HEK293 (cell line): ENCODE measurements at regions not wholly inside any gene's neighbourhood (a gene's known extent, or its start where the extent isn't known, plus 50 kb on each side); places are given as distances from the start of the nearest gene placed in this dataset.

ENCODE experiments used
- CTCF ChIA-PET: fragments of 350-600 bp; formaldehyde crosslinking; extraction: SDS; loops from one replicate; lab custom pipeline; 2021; ENCODE audit warnings: antibody characterized with exemption; lab: Yijun Ruan, JAX
- POLR2A ChIA-PET: fragments of 300-600 bp; formaldehyde crosslinking; extraction: SDS; loops from one replicate; lab custom pipeline; 2020; ENCODE audit warnings: antibody characterized with exemption, inconsistent platforms; lab: Yijun Ruan, JAX
- H3K27ac ChIP-seq: fragments of 200-500 bp; sonication (Bioruptor generic); 2 replicates; pipeline ENCODE4 v1.5.1; 2014; ENCODE audit warnings: low read depth, low read length, control low read depth, inconsistent platforms; ENCODE audit errors: extremely low read depth
- H3K36me3 ChIP-seq, 2 experiments: fragments of 200-500 bp in 1 of 2; sonication (Bioruptor generic) in 1 of 2; 1 replicate in 1 of 2; 2 replicates in 1 of 2; pipeline ENCODE4 v1.5.1; 2014 to 2017; ENCODE audit warnings: inconsistent platforms in 2 of 2, low read length in 2 of 2; ENCODE audit not compliant: control insufficient read depth in 2 of 2, insufficient read depth in 1 of 2
- H3K4me1 ChIP-seq: fragments of 200-500 bp; sonication (Bioruptor generic); 2 replicates; pipeline ENCODE4 v1.5.1; 2014; ENCODE audit warnings: mild to moderate bottlenecking, low read length, inconsistent platforms; ENCODE audit not compliant: control insufficient read depth, insufficient read depth
- H3K4me3 ChIP-seq: 2 replicates; pipeline ENCODE4 v1.5.1; 2011; ENCODE audit warnings: low read depth, mild to moderate bottlenecking, control low read depth, low read length, moderate library complexity
- H3K9me3 ChIP-seq: fragments of 200-500 bp; sonication (Bioruptor generic); 2 replicates; pipeline ENCODE4 v1.5.1; 2014; ENCODE audit warnings: low read depth, low read length, inconsistent platforms; ENCODE audit not compliant: control insufficient read depth, insufficient read depth
- GLI2 ChIP-seq: fragments of 450-650 bp; formaldehyde crosslinking; IDR thresholded peaks from 2 replicates; pipeline ENCODE4; 2017; ENCODE audit warnings: missing biosample characterization, missing genetic modification characterization, low read depth, borderline replicate concordance
- PRDM10 ChIP-seq: fragments of 450-650 bp; formaldehyde crosslinking; IDR thresholded peaks from 2 replicates; pipeline ENCODE4 v1.5.1; 2016; ENCODE audit warnings: missing biosample characterization, missing genetic modification characterization
- RBAK ChIP-seq: fragments of 450-650 bp; formaldehyde crosslinking; IDR thresholded peaks from 2 replicates; pipeline ENCODE4 v1.5.1; 2016; ENCODE audit warnings: missing biosample characterization, missing genetic modification characterization
- REPIN1 ChIP-seq: fragments of 450-650 bp; formaldehyde crosslinking; IDR thresholded peaks from 2 replicates; pipeline ENCODE4 v1.5.1; 2017; ENCODE audit warnings: missing biosample characterization, missing genetic modification characterization, low read depth
- SP2 ChIP-seq: fragments of 450-650 bp; formaldehyde crosslinking; IDR thresholded peaks from 2 replicates; pipeline ENCODE4 v1.5.1; 2016; ENCODE audit warnings: missing biosample characterization, missing genetic modification characterization
- ZBTB1 ChIP-seq: fragments of 450-650 bp; formaldehyde crosslinking; IDR thresholded peaks from 2 replicates; pipeline ENCODE4 v1.5.1; 2016; ENCODE audit warnings: missing biosample characterization, missing genetic modification characterization
- ZBTB17 ChIP-seq: fragments of 450-650 bp; formaldehyde crosslinking; IDR thresholded peaks from 2 replicates; pipeline ENCODE4 v1.5.1; 2016; ENCODE audit warnings: missing biosample characterization, missing genetic modification characterization
- ZFP3 ChIP-seq: fragments of 450-650 bp; formaldehyde crosslinking; IDR thresholded peaks from 2 replicates; pipeline ENCODE4 v1.5.1; 2016; ENCODE audit warnings: low read depth, missing biosample characterization, missing genetic modification characterization
- ZFP37 ChIP-seq: fragments of 450-650 bp; formaldehyde crosslinking; IDR thresholded peaks from 2 replicates; pipeline ENCODE4 v1.5.1; 2016; ENCODE audit warnings: missing biosample characterization, missing genetic modification characterization
- ZIC2 ChIP-seq: fragments of 450-650 bp; formaldehyde crosslinking; IDR thresholded peaks from 2 replicates; pipeline ENCODE4 v1.5.1; 2016; ENCODE audit warnings: missing biosample characterization, missing genetic modification characterization
- ZNF121 ChIP-seq: fragments of 450-650 bp; formaldehyde crosslinking; IDR thresholded peaks from 2 replicates; pipeline ENCODE4 v1.5.1; 2016; ENCODE audit warnings: missing biosample characterization, missing genetic modification characterization
- ZNF138 ChIP-seq: fragments of 450-650 bp; formaldehyde crosslinking; IDR thresholded peaks from 2 replicates; pipeline ENCODE4 v1.5.1; 2016; ENCODE audit warnings: missing biosample characterization, missing genetic modification characterization, borderline replicate concordance
- ZNF140 ChIP-seq: fragments of 450-650 bp; formaldehyde crosslinking; IDR thresholded peaks from 2 replicates; pipeline ENCODE4 v1.5.1; 2016; ENCODE audit warnings: missing biosample characterization, missing genetic modification characterization
- ZNF175 ChIP-seq: fragments of 450-650 bp; formaldehyde crosslinking; IDR thresholded peaks from 2 replicates; pipeline ENCODE4 v1.5.1; 2016; ENCODE audit warnings: missing biosample characterization, missing genetic modification characterization
- ZNF19 ChIP-seq: fragments of 450-650 bp; formaldehyde crosslinking; IDR thresholded peaks from 2 replicates; pipeline ENCODE4; 2016; ENCODE audit warnings: missing biosample characterization, missing genetic modification characterization, low read depth
- ZNF274 ChIP-seq, 2 experiments: fragments of 200-500 bp in 1 of 2; fragments of 450-650 bp in 1 of 2; sonication (Bioruptor generic) in 1 of 2; formaldehyde crosslinking in 1 of 2; IDR thresholded peaks; 2 replicates each; pipeline versions ENCODE4 v1.5.1 to v1.6.1; 2014 to 2016; ENCODE audit warnings: borderline replicate concordance in 1 of 2, inconsistent platforms in 1 of 2, low read length in 1 of 2, missing biosample characterization in 1 of 2, missing genetic modification characterization in 1 of 2
- ZNF292 ChIP-seq: fragments of 450-650 bp; formaldehyde crosslinking; IDR thresholded peaks from 2 replicates; pipeline ENCODE4 v1.5.1; 2016; ENCODE audit warnings: low read depth, missing biosample characterization, missing genetic modification characterization, borderline replicate concordance
- ZNF324 ChIP-seq: fragments of 450-650 bp; formaldehyde crosslinking; IDR thresholded peaks from 2 replicates; pipeline ENCODE4 v1.5.1; 2016; ENCODE audit warnings: missing biosample characterization, missing genetic modification characterization
- ZNF37A ChIP-seq: fragments of 450-650 bp; IDR thresholded peaks from 2 replicates; pipeline ENCODE4 v1.5.1; 2018; ENCODE audit warnings: missing biosample characterization, missing genetic modification characterization
- ZNF423 ChIP-seq: fragments of 450-650 bp; formaldehyde crosslinking; IDR thresholded peaks from 2 replicates; pipeline ENCODE4 v1.5.1; 2016; ENCODE audit warnings: missing biosample characterization, missing genetic modification characterization
- ZNF571 ChIP-seq: fragments of 450-650 bp; formaldehyde crosslinking; IDR thresholded peaks from 2 replicates; pipeline ENCODE4 v1.5.0; 2017; ENCODE audit warnings: missing biosample characterization, missing genetic modification characterization
- ZNF610 ChIP-seq: fragments of 450-650 bp; formaldehyde crosslinking; IDR thresholded peaks from 2 replicates; pipeline ENCODE4 v1.5.1; 2016; ENCODE audit warnings: missing biosample characterization, missing genetic modification characterization, borderline replicate concordance
- ZNF785 ChIP-seq: fragments of 450-650 bp; formaldehyde crosslinking; IDR thresholded peaks from 2 replicates; pipeline ENCODE4 v1.5.1; 2016; ENCODE audit warnings: missing biosample characterization, missing genetic modification characterization
- ZNF791 ChIP-seq: fragments of 450-650 bp; formaldehyde crosslinking; IDR thresholded peaks from 2 replicates; pipeline ENCODE4 v1.5.1; 2016; ENCODE audit warnings: missing biosample characterization, missing genetic modification characterization
- ZNF792 ChIP-seq: fragments of 450-650 bp; formaldehyde crosslinking; IDR thresholded peaks from 2 replicates; pipeline ENCODE4 v1.5.1; 2016; ENCODE audit warnings: missing biosample characterization, missing genetic modification characterization
- TF ChIP-seq, protein P1 (sequence below): fragments of 450-650 bp; formaldehyde crosslinking; optimal IDR thresholded peaks from 2 replicates; pipeline ENCODE3; 2016; ENCODE audit warnings: missing biosample characterization, mild to moderate bottlenecking, missing genetic modification characterization

DNA sequence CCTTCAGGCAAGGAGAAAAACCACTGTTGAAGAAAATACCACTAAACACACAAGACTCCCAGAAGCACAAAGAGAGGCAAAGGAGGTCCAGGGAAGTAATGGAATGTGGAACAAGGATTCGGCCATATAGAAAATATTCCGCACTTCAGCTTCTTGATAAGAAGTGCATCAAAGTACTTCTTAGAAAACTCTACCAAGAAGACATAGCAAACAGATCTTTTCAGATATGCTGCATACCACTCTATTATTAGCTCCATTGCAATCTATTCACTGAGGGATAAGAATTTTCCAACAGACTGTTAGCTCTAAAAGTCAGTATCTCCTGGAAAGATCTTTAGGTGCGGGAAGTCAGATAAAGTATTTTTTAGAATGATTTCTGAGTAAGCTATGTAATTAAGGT lies 231.8 kb downstream of the WDR11 start (continued):
- TF ChIP-seq, protein P1, sequence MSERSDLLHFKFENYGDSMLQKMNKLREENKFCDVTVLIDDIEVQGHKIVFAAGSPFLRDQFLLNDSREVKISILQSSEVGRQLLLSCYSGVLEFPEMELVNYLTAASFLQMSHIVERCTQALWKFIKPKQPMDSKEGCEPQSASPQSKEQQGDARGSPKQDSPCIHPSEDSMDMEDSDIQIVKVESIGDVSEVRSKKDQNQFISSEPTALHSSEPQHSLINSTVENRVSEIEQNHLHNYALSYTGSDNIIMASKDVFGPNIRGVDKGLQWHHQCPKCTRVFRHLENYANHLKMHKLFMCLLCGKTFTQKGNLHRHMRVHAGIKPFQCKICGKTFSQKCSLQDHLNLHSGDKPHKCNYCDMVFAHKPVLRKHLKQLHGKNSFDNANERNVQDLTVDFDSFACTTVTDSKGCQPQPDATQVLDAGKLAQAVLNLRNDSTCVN (tag by site-specific recombination), result no peak
- TF ChIP-seq SP2, result no peak
- TF ChIP-seq ZNF791, result no peak
- TF ChIP-seq ZNF423 (tag by site-specific recombination), result no peak

DNA sequence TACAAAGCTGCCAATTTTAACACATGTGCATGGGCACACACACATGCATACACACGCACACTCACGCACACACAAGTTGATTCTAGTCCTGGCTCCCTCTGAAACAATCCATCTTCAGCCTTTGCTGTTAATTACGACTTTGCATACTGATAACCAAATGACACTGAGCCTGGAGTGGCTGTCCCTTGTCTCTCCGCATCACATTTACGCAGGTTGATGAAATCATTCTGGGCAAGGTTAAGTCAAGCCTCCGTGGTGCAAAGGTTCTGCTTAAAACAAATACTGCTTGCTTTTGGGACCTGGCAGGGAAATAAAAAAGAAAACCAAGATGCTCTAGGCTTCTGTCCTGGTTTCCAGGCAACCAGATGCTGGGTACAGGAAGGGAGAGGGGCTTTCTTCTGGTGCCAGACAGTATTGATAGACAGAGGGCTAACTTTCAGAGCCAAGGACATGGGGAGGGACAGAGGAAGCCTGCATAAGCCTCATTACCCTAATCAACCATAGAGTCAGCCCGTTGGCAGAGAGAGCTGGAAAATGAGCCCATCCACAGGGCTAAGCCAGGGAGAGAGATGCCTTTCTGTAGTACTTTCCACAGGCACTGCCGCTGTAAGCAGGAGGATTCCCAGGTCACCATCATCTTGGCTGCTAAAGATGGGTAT lies 233.0 kb downstream of the WDR11 start:
- Histone ChIP-seq H3K36me3 (no peaks in the 10 kb centered on the region), H3K4me3 (no peak overlapping the region), H3K27ac (no peak overlapping the region), H3K4me1 (peaks cover 6% of the 10 kb centered on the region; the same call in 1 of the 2 replicates)
- CTCF ChIA-PET, result interaction anchor here (0.5 to 0.7 kb wide), 2 partner anchors 135 to 1246 kb away, joined by 3 to 4 read pairs; no protein-coding TSS in a partner anchor
- TF ChIP-seq ZNF140 (tag by site-specific recombination), result no peak
- TF ChIP-seq ZNF792 (tag by site-specific recombination), result no peak
- TF ChIP-seq ZNF324 (tag by site-specific recombination), result no peak
- TF ChIP-seq, all 188 proteins: peak for 0
- H3K9me3 ChIP-seq, result no peaks in the 10 kb centered on the region
- POLR2A ChIA-PET, result no interaction called here

DNA sequence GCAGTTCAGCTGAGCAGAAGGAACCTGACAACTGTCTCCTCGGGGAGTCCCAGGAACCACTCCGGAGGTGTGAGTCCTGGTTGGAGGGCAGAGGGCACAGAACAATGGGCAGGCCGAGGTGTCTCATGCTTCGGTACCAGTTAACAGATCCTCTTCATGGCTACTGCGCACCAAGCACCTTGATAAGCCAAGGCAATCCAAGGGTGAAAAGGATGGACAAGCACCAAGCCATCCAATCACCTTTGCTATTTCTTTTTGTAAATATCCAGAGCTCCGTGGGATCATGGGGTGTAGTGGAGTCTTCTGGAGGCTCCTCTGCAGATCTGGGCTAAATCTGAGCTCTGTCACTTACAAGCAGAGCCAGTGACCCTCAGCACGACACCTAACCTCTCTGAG lies 233.5 kb downstream of the WDR11 start:
- no peak overlapping the region for H3K4me3 ChIP-seq
- ChIA-PET POLR2A (no interaction called here), CTCF (interaction anchor here (0.5 kb wide), 1 partner anchor 1246 kb away, joined by 4 read pairs; no protein-coding TSS in a partner anchor)
- H3K36me3 ChIP-seq, result no peaks in the 10 kb centered on the region
- H3K4me1 ChIP-seq, result peaks cover 5% of the 10 kb centered on the region; the same call in 1 of the 2 replicates
- H3K9me3 ChIP-seq, result no peaks in the 10 kb centered on the region
- H3K27ac ChIP-seq, result no peak overlapping the region
- no peak for TF ChIP-seq ZBTB1 (tag by site-specific recombination)
- no peak for TF ChIP-seq RBAK (tag by site-specific recombination)
- TF ChIP-seq ZNF19 (tag by site-specific recombination), result no peak
- no peak for TF ChIP-seq REPIN1 (tag by site-specific recombination)
- no peak for TF ChIP-seq ZNF610 (tag by site-specific recombination)
- no peak for TF ChIP-seq ZNF274 (IDR thresholded peaks at IDR 0.05; ENCODE audit: low read length)
- no peak for TF ChIP-seq ZNF274 (tag by site-specific recombination; IDR thresholded peaks at IDR 0.05; ENCODE audit: borderline replicate concordance)
- no peak for TF ChIP-seq ZNF37A
- TF ChIP-seq ZBTB17 (tag by site-specific recombination), result no peak
- TF ChIP-seq ZNF785, result no peak
- TF ChIP-seq ZIC2 (tag by site-specific recombination), result no peak
- TF ChIP-seq GLI2, result no peak
- TF ChIP-seq ZNF292 (tag by site-specific recombination), result no peak
- TF ChIP-seq ZFP3 (tag by site-specific recombination), result no peak
- no peak for TF ChIP-seq ZNF175 (tag by site-specific recombination)
- no peak for TF ChIP-seq ZNF138 (tag by site-specific recombination)
- no peak for TF ChIP-seq ZFP37 (tag by site-specific recombination)
- TF ChIP-seq ZNF571, result no peak
- no peak for TF ChIP-seq ZNF121 (tag by site-specific recombination)
- no peak for TF ChIP-seq PRDM10 (tag by site-specific recombination)
